Activated B cell treated with CpG ODN at 0.5 μM for 24 hours (primary cell): ENCODE measurements at regions not wholly inside any gene's neighbourhood (a gene's known extent, or its start where the extent isn't known, plus 50 kb on each side); places are given as distances from the start of the nearest gene placed in this dataset.

Source experiments
- ATAC-seq: fragments of 200-7000 bp; cut with Tn5 transposase; one replicate; pipeline ENCODE4 v1.10.0; 2021; ENCODE audit warnings: low read depth, mild to moderate bottlenecking, moderate library complexity
- CTCF ChIA-PET: fragments of 350-600 bp; sonication (Branson Sonifier 250); formaldehyde crosslinking; loops from one replicate; lab custom pipeline; 2021; ENCODE audit warnings: antibody characterized with exemption; lab: Charles Lee
- POLR2A ChIA-PET: fragments of 350-600 bp; sonication (Branson Sonifier 250); formaldehyde crosslinking; loops from one replicate; lab custom pipeline; 2021; ENCODE audit warnings: antibody characterized with exemption; lab: Charles Lee
- DNase-seq: peaks from one replicate; pipeline ENCODE4 v3.0.0; 2022
- H3K27ac Mint-ChIP-seq: one replicate; pipeline ENCODE4 v1.8.0; 2020; ENCODE audit warnings: mixed read lengths
- H3K27me3 Mint-ChIP-seq: one replicate; pipeline ENCODE4 v1.8.0; 2021; ENCODE audit warnings: mixed read lengths
- H3K36me3 Mint-ChIP-seq: one replicate; pipeline ENCODE4 v1.8.0; 2021; ENCODE audit warnings: low read depth, mixed read lengths
- H3K4me1 Mint-ChIP-seq: one replicate; pipeline ENCODE4 v1.8.0; 2021; ENCODE audit warnings: mixed read lengths
- H3K4me3 Mint-ChIP-seq: one replicate; pipeline ENCODE4 v1.8.0; 2020; ENCODE audit warnings: mild to moderate bottlenecking, mixed read lengths
- H3K9me3 Mint-ChIP-seq: one replicate; pipeline ENCODE4 v1.8.0; 2020; ENCODE audit warnings: mixed read lengths
- intact Hi-C: fragments of 100-400 bp; cut with micrococcal nuclease; formaldehyde crosslinking; loops from one replicate; pipeline ENCODE4 v1.15.1; 2024
- TF ChIP-seq, protein P1 (sequence below): fragments of 200-600 bp; IDR thresholded peaks from one replicate; pipeline ENCODE4 v1.8.0; 2022; ENCODE audit warnings: antibody characterized with exemption, mild to moderate bottlenecking

DNA sequence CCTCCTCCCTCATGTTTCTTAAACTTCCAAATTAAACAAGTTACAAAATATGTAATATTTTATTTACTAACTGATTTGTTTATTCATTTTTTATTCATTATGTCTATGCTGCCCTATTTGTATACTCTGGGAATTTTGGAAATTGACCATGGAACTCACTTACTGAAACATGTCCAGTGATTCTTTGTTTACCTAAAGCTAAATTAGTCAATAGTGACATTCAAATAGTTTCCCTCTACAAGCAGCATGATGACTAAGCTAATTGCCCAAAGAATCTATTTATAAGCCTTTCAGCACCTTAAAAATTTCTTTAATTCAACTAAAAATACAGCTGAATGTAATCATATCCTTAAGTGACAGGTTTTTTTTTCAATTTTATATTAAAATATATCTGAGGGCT, 437.7 kb downstream of the SI start:
- intact Hi-C loops = no loop called here
- H3K4me3 Mint-ChIP-seq = no peak overlapping the region
- ATAC-seq (no peak), DNase-seq (no peak)
- no peaks in the 10 kb centered on the region for H3K36me3 Mint-ChIP-seq
- no peaks in the 10 kb centered on the region for H3K27me3 Mint-ChIP-seq
- H3K4me1 Mint-ChIP-seq = no peaks in the 10 kb centered on the region
- ChIA-PET CTCF (no interaction called here), POLR2A (no interaction called here)
- H3K27ac Mint-ChIP-seq = no peak overlapping the region
- no peaks in the 10 kb centered on the region for H3K9me3 Mint-ChIP-seq
- TF ChIP-seq, protein P1, sequence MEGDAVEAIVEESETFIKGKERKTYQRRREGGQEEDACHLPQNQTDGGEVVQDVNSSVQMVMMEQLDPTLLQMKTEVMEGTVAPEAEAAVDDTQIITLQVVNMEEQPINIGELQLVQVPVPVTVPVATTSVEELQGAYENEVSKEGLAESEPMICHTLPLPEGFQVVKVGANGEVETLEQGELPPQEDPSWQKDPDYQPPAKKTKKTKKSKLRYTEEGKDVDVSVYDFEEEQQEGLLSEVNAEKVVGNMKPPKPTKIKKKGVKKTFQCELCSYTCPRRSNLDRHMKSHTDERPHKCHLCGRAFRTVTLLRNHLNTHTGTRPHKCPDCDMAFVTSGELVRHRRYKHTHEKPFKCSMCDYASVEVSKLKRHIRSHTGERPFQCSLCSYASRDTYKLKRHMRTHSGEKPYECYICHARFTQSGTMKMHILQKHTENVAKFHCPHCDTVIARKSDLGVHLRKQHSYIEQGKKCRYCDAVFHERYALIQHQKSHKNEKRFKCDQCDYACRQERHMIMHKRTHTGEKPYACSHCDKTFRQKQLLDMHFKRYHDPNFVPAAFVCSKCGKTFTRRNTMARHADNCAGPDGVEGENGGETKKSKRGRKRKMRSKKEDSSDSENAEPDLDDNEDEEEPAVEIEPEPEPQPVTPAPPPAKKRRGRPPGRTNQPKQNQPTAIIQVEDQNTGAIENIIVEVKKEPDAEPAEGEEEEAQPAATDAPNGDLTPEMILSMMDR = no peak

DNA sequence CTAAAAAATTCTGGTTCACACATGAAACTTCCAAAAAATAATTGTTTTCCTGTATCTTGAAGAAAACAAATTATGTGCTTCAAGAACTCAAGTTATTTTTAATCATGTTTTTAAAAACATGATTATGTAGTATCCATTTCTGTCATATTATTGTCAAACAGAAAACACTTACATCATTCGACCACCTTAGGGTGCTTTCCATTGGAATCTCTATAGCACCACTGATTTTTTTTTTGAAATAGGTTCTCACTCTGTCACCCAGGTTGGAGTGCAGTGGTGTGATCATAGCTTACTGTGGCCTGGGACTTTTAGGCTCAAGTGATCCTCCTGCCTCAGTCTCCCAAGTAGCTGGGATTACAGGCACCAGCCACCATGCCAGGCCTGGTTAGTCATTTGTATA, 457.3 kb downstream of the SI start:
- TF ChIP-seq, protein P1 = no peak
- H3K9me3 Mint-ChIP-seq = no peaks in the 10 kb centered on the region
- H3K4me3 Mint-ChIP-seq = no peak overlapping the region
- ChIA-PET CTCF (no interaction called here), POLR2A (no interaction called here)
- intact Hi-C loops = no loop called here
- no peaks in the 10 kb centered on the region for H3K36me3 Mint-ChIP-seq
- DNase-seq = no peak
- no peak overlapping the region for H3K27ac Mint-ChIP-seq
- no peak for ATAC-seq
- no peaks in the 10 kb centered on the region for H3K27me3 Mint-ChIP-seq
- no peaks in the 10 kb centered on the region for H3K4me1 Mint-ChIP-seq

DNA sequence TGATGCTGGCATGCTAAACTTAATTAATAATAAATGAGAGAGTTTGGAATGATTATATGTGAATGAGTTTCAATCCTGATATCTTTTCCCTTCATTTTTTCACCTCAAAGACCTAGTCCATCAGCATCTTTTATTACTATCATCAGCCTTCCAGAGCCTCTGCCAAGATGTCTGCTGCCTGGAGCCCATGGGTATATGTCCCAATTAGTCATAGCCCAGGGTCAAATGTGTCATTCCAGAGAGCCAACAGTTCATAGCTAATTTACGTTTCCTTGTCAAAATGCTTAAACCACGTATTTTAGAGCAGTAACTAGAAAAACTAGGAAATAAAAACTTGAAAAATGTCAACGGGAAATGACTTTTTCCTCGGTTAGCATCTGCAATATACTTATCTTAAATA, 457.9 kb downstream of the SI start:
- CTCF ChIA-PET = no interaction called here
- no peak for DNase-seq
- H3K36me3 Mint-ChIP-seq = no peaks in the 10 kb centered on the region
- no peak overlapping the region for H3K4me3 Mint-ChIP-seq
- intact Hi-C loops = no loop called here
- ATAC-seq = no peak
- TF ChIP-seq, protein P1 = no peak
- POLR2A ChIA-PET = no interaction called here
- H3K9me3 Mint-ChIP-seq = no peaks in the 10 kb centered on the region
- H3K4me1 Mint-ChIP-seq = no peaks in the 10 kb centered on the region
- no peaks in the 10 kb centered on the region for H3K27me3 Mint-ChIP-seq
- H3K27ac Mint-ChIP-seq = no peak overlapping the region

DNA sequence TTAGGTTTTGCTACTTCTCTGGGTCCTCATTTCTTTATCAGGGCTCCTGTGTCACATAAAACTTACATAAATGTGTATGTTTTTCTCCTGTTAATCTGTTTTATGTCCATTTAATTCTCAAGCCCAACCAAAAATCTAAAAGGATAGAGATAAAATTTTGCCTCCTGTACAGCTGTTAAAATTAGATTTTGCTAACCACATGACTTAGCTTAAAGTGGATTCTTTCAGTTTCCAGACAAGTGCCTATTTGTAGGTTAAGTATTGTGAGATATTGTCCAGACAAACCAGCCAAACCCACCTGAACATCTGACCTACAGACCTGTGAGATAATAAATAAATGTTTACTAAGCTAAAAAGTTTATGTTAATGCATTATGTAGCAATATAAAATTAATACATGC, 465.5 kb downstream of the SI start:
- TF ChIP-seq, protein P1 = no peak
- Mint-ChIP-seq H3K27ac (no peak overlapping the region), H3K36me3 (no peaks in the 10 kb centered on the region), H3K27me3 (no peaks in the 10 kb centered on the region), H3K4me3 (no peak overlapping the region), H3K4me1 (no peaks in the 10 kb centered on the region), H3K9me3 (no peaks in the 10 kb centered on the region)
- intact Hi-C loops = no loop called here
- CTCF ChIA-PET = no interaction called here
- POLR2A ChIA-PET = no interaction called here
- DNase-seq = no peak
- no peak for ATAC-seq

DNA sequence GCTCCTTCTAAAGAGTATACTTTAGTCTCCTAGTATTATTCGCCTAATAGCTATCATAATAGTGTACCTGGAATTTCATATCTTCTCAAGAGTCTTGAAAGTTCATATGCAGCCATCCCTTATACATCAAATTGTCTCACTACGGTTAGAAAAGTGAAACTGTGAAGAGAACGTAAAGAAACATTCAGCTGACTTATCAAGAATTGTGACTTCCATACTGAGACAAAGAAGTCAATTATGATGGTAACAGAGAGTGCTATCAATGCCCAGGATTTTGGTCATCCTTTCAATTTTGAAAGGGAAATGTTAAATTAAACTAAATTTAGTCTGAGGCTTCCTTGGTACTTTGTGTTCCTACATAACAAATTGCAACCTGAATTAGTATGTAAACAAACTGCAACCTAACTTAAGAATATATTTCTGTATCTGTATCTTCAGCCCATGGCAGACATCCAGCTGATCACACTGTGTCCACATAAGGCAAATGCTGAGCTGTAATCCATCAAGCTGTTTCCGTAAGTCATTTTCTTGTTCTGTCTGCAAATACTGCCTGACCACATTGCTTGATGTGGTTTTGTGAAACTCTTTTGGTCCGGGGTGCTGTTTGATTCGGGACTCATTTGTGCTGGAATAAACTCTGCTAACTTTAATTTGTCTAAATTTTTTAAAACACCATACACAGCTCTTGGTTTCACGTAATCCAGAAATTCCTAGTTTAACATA, 469.6 kb downstream of the SI start:
- DNase-seq (no peak), ATAC-seq (no peak)
- H3K4me3 Mint-ChIP-seq = no peak overlapping the region
- TF ChIP-seq, protein P1 = no peak
- H3K36me3 Mint-ChIP-seq = no peaks in the 10 kb centered on the region
- ChIA-PET POLR2A (no interaction called here), CTCF (no interaction called here)
- intact Hi-C loops = no loop called here
- no peaks in the 10 kb centered on the region for H3K27me3 Mint-ChIP-seq
- no peak overlapping the region for H3K27ac Mint-ChIP-seq
- peaks cover 3% of the 10 kb centered on the region for H3K9me3 Mint-ChIP-seq
- no peaks in the 10 kb centered on the region for H3K4me1 Mint-ChIP-seq
